ENCODE measurements at regions not wholly inside any gene's neighbourhood (a gene's known extent, or its start where the extent isn't known, plus 50 kb on each side); places are given as distances from the start of the nearest gene placed in this dataset.

DNA sequence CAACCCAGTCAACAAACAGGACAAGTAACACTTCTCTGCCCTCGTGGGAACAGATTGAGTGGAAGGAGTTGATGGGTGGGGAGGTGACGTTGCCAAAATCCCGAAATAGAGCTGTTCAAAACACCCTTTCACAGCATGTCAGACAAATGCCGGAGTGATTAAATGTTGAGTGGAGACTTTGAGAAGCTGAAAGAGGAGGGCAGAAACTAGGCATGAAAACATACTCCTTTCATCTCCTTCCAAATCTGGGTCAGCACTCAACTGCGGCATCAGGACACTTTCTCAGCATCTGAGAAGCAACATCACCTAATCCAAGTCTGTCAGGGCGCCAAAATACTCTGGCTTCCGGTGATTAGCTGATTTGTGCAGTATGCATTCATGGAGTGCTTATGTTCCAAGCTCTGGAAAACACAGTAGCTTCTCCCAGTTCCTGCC lies 51.5 kb upstream of the MRI1 start:
- H3K4me3 Mint-ChIP-seq, result no peak overlapping the region
- H3K4me1 Mint-ChIP-seq (ENCODE audit: low read depth), result no peaks in the 10 kb centered on the region
- DNase-seq (no peak), ATAC-seq (replicated peaks in 1 of 2) (no peak)
- peaks cover 1 to 3% of the 10 kb centered on the region in 2 donors for H3K9me3 Mint-ChIP-seq
- peaks cover 3 to 5% of the 10 kb centered on the region in 2 donors for H3K36me3 Mint-ChIP-seq (ENCODE audit: insufficient read depth in 2 of 2)
- H3K27ac Mint-ChIP-seq, result no peak overlapping the region
- peaks cover 9% of the 10 kb centered on the region for H3K27me3 Mint-ChIP-seq (ENCODE audit: low read depth)

DNA sequence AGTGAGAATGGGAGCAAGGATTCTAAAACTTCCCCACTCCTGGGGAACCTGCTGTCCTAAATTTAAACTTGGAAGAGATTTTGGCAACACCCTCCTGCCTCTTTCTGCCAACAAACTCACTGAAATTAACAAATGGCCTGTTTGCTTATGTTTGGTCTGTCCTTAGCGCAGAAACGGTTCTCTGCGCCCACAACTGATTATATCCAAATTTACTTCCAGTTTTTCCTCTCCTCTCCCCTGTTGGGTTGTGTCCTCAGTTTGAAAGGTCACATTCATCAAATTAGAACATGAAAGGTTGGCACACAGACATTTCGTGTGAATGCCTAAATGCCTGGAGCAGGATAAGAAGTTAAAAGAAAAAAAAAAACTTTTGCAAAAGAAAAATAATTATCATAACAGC lies 56.4 kb upstream of the MRI1 start:
- H3K9me3 Mint-ChIP-seq, result peaks cover 0 to 3% of the 10 kb centered on the region in 2 donors
- no peak overlapping the region for H3K4me3 Mint-ChIP-seq
- DNase-seq (no peak), ATAC-seq (replicated peaks in 1 of 2) (no peak)
- H3K27me3 Mint-ChIP-seq (ENCODE audit: low read depth), result peaks cover 5% of the 10 kb centered on the region
- H3K36me3 Mint-ChIP-seq (ENCODE audit: insufficient read depth in 2 of 2), result no peaks in the 10 kb centered on the region
- no peak overlapping the region for H3K27ac Mint-ChIP-seq
- H3K4me1 Mint-ChIP-seq (ENCODE audit: low read depth), result no peaks in the 10 kb centered on the region

- DNase-seq (no peak), ATAC-seq (replicated peaks in 1 of 2) (no peak)
- Mint-ChIP-seq H3K27me3 (ENCODE audit: low read depth) (peaks cover 16% of the 10 kb centered on the region), H3K27ac (no peak overlapping the region), H3K9me3 (peaks cover 0 to 3% of the 10 kb centered on the region in 2 donors), H3K4me1 (ENCODE audit: low read depth) (no peaks in the 10 kb centered on the region), H3K4me3 (no peak overlapping the region), H3K36me3 (ENCODE audit: insufficient read depth in 2 of 2) (peaks cover 3 to 7% of the 10 kb centered on the region in 2 donors)
Measured at GRCh38 chr19:13705928-13706447, 58.3 kb upstream of the MRI1 start.

DNA sequence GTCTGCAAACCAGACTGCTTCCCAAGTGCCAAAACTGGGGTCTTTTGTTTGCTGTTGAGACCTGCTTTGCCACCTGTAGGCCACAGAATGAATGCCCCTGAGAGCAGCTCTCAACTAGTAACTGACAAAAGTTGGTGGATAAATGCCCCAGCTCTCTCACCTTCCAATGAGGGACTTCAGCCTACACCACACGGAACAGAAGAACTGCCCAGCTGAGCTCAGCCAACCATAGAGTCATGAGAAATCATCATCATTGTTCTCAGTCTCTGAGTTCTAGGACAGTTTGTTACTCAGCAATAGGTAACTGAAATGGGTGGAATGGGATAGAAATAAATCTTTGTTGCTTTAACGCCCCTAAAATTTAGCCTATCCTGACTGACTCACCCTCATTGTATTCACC lies 59.1 kb upstream of the MRI1 start:
- peaks cover 3 to 7% of the 10 kb centered on the region in 2 donors for H3K36me3 Mint-ChIP-seq (ENCODE audit: insufficient read depth in 2 of 2)
- no peak overlapping the region for H3K4me3 Mint-ChIP-seq
- H3K27ac Mint-ChIP-seq, result no peak overlapping the region
- no peaks in the 10 kb centered on the region for H3K4me1 Mint-ChIP-seq (ENCODE audit: low read depth)
- H3K27me3 Mint-ChIP-seq (ENCODE audit: low read depth), result peaks cover 23% of the 10 kb centered on the region
- peaks cover 0 to 3% of the 10 kb centered on the region in 2 donors for H3K9me3 Mint-ChIP-seq
- DNase-seq, result no peak
- no peak for ATAC-seq (replicated peaks in 1 of 2)

DNA sequence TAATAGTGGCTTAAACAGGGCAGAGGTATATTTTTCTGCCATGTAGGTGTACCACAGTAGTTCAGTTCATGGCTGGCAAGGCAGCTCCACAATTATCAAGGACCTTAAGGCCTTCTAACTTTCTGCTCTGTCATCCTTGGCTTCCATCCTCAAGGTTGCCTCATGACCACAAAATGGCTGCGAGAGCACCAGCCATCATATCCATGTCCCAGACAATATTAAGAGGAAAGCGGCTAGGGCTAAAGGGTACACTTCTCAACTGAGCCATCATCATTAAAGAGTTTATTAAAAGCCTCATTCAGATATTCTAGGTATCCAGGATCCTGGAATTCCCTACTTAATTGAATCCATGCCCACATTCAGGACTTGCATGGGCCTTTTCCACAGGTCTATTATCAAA lies 62.7 kb upstream of the MRI1 start:
- ATAC-seq (replicated peaks in 1 of 2), result no peak

GRCh38 chr19:13700621-13701020 lies 63.7 kb upstream of the MRI1 start:
- Mint-ChIP-seq H3K4me3 (no peak overlapping the region), H3K27me3 (ENCODE audit: low read depth) (peaks cover 27% of the 10 kb centered on the region), H3K4me1 (ENCODE audit: low read depth) (no peaks in the 10 kb centered on the region), H3K27ac (no peak overlapping the region), H3K9me3 (peaks cover 0 to 1% of the 10 kb centered on the region in 2 donors), H3K36me3 (ENCODE audit: insufficient read depth in 2 of 2) (peaks cover 3 to 7% of the 10 kb centered on the region in 2 donors)
- ATAC-seq (replicated peaks in 1 of 2) (no peak), DNase-seq (no peak)

More for the DNA sequence above, 62.7 kb upstream of the MRI1 start:
- Mint-ChIP-seq H3K36me3 (ENCODE audit: insufficient read depth in 2 of 2) (peaks cover 3 to 7% of the 10 kb centered on the region in 2 donors), H3K27ac (no peak overlapping the region), H3K4me3 (no peak overlapping the region), H3K27me3 (ENCODE audit: low read depth) (peaks cover 27% of the 10 kb centered on the region), H3K9me3 (peaks cover 0 to 3% of the 10 kb centered on the region in 2 donors), H3K4me1 (ENCODE audit: low read depth) (no peaks in the 10 kb centered on the region)
- no peak for DNase-seq

DNA sequence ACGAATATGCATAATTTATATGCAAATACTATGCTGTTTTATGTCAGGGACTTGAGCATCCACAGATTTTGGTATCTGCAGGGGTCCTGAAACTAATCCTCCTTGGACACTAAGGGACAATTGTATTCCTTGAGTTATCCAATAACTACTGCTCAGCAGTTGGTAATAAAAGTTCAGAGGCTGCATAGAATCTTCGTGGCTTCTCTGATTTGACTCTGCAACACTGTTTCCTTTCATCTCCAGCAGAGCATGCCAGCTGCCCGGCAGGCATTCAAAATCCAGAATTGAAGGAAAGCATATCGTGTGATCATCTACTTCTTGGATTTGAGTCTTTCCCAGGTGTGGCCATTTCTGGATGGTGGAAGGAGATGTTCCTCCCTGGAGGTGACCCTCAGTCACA lies 64.5 kb upstream of the MRI1 start:
- Mint-ChIP-seq H3K36me3 (ENCODE audit: insufficient read depth in 2 of 2) (peaks cover 3 to 7% of the 10 kb centered on the region in 2 donors), H3K4me1 (ENCODE audit: low read depth) (no peaks in the 10 kb centered on the region), H3K27ac (no peak overlapping the region), H3K4me3 (no peak overlapping the region), H3K9me3 (peaks cover 0 to 1% of the 10 kb centered on the region in 2 donors), H3K27me3 (ENCODE audit: low read depth) (peaks cover 26% of the 10 kb centered on the region)
- ATAC-seq (replicated peaks in 1 of 2), result no peak
- no peak for DNase-seq

DNA sequence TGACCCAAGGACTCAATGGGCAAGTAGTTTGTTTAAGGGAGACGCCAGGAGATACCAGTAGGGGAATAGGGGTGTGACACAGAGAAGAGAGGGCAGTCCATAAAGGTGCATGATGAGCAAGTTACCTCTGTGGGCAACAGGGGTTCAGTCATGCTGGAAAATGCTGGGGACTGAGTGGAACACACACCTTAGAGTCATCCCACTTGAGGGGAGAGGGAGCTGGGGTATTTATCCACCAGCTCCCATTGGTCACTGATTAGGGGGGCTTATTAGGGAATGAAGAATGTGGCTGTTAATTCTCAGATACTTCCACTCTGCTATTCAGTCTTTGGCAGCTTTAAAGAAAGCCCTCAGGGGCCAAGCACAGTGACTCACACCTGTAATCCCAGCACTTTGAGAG lies 67.5 kb upstream of the MRI1 start:
- no peak overlapping the region for H3K27ac Mint-ChIP-seq
- H3K9me3 Mint-ChIP-seq, result no peaks in the 10 kb centered on the region
- no peaks in the 10 kb centered on the region for H3K4me1 Mint-ChIP-seq (ENCODE audit: low read depth)
- ATAC-seq (replicated peaks in 1 of 2) (no peak), DNase-seq (no peak)
- no peak overlapping the region for H3K4me3 Mint-ChIP-seq
- peaks cover 3 to 5% of the 10 kb centered on the region in 2 donors for H3K36me3 Mint-ChIP-seq (ENCODE audit: insufficient read depth in 2 of 2)
- H3K27me3 Mint-ChIP-seq (ENCODE audit: low read depth), result peaks cover 31% of the 10 kb centered on the region

- Mint-ChIP-seq H3K4me3 (no peak overlapping the region), H3K27me3 (ENCODE audit: low read depth) (peaks cover 13% of the 10 kb centered on the region), H3K4me1 (ENCODE audit: low read depth) (no peaks in the 10 kb centered on the region), H3K9me3 (no peaks in the 10 kb centered on the region), H3K36me3 (ENCODE audit: insufficient read depth in 2 of 2) (no peaks in the 10 kb centered on the region), H3K27ac (no peak overlapping the region)
- no peak for DNase-seq
- no peak for ATAC-seq (replicated peaks in 1 of 2)
Measured at GRCh38 chr19:13693889-13694288, 70.4 kb upstream of the MRI1 start.

DNA sequence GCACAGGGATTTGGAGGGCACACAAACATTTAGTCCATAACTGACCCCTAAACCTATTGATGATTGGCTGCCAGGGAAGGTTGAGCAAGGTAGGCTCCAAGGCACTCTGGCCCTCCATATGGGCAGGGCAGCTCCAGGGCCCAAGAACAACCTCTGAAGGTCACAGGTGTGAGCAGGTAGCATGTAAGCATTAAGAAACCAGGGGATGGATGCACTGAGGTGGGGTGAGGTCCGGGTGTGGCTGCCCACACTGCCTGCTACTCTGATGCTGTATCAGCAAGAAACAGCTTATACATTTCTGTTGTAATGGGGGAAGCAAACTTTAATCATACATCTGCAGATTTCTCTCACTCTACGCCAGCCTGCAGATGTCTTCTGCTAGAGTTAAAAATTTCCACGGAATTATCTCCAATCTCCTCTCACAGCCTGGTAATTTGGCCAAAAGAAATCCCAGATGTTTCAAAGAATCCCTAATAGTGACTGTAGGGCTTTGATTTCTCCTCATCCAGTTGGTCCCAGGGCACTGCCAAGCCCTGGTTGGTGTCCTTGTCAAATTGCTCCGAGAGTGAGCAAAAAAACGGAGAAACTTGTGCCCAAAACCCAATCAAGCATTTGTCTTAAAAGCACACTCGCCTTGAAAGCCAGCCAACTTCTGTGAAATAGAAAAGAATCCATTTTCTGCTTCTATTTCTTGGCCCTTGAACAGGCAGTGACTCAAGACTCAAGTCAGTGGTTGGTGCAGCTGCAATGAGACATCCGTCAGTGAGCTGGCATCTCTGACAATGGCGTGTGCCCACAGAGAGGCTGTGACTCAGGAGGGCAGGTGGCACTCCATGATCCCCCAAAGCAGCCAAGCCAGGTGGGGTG lies 72.5 kb upstream of the MRI1 start:
- DNase-seq (no peak), ATAC-seq (replicated peaks in 1 of 2) (peak in 1 of 2 donors; percentile 39)
- H3K27ac Mint-ChIP-seq, result no peak overlapping the region
- H3K9me3 Mint-ChIP-seq, result no peaks in the 10 kb centered on the region
- H3K4me3 Mint-ChIP-seq, result no peak overlapping the region
- peaks cover 13% of the 10 kb centered on the region for H3K27me3 Mint-ChIP-seq (ENCODE audit: low read depth)
- H3K36me3 Mint-ChIP-seq (ENCODE audit: insufficient read depth in 2 of 2), result no peaks in the 10 kb centered on the region
- H3K4me1 Mint-ChIP-seq (ENCODE audit: low read depth), result no peaks in the 10 kb centered on the region

DNA sequence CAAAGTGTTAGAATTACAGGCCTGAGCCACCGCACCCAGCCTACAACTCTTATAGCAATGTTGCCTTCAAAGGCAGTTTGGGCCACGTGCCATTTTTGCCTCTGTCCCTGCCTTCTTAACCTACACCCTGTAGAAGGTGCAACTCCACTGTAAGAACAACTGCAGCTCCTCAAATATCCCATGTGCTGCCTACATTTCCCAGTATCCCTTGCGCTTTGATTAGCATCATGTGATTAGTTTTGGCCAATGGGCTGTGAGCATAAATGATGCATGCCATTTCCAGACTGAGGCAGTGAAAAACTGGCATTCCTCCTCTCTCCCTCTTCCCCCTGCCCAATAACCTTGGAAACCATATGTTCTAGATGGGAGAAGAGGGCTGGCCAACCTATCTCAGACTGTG lies 75.2 kb upstream of the MRI1 start:
- H3K4me3 Mint-ChIP-seq, result no peak overlapping the region
- no peak overlapping the region for H3K27ac Mint-ChIP-seq
- peaks cover 8% of the 10 kb centered on the region for H3K27me3 Mint-ChIP-seq (ENCODE audit: low read depth)
- DNase-seq (peak in 1 of 2 donors; percentile 3), ATAC-seq (replicated peaks in 1 of 2) (no peak)
- no peaks in the 10 kb centered on the region for H3K9me3 Mint-ChIP-seq
- no peaks in the 10 kb centered on the region for H3K4me1 Mint-ChIP-seq (ENCODE audit: low read depth)
- no peaks in the 10 kb centered on the region for H3K36me3 Mint-ChIP-seq (ENCODE audit: insufficient read depth in 2 of 2)

- DNase-seq (no peak), ATAC-seq (replicated peaks in 1 of 2) (no peak)
- H3K9me3 Mint-ChIP-seq, result peaks cover 9% of the 10 kb centered on the region in 2 donors
- no peaks in the 10 kb centered on the region for H3K27me3 Mint-ChIP-seq (ENCODE audit: low read depth)
- H3K4me1 Mint-ChIP-seq (ENCODE audit: low read depth), result no peaks in the 10 kb centered on the region
- no peak overlapping the region for H3K27ac Mint-ChIP-seq
- H3K4me3 Mint-ChIP-seq, result no peak overlapping the region
- peaks cover 5 to 12% of the 10 kb centered on the region in 2 donors for H3K36me3 Mint-ChIP-seq (ENCODE audit: insufficient read depth in 2 of 2)
Measured at GRCh38 chr19:13684021-13684420, 80.3 kb upstream of the MRI1 start.

GRCh38 chr19:13681509-13681908 lies 82.8 kb upstream of the MRI1 start:
- Mint-ChIP-seq H3K9me3 (peaks cover 10 to 14% of the 10 kb centered on the region in 2 donors), H3K4me1 (ENCODE audit: low read depth) (no peaks in the 10 kb centered on the region), H3K27ac (no peak overlapping the region), H3K4me3 (no peak overlapping the region), H3K27me3 (ENCODE audit: low read depth) (no peaks in the 10 kb centered on the region), H3K36me3 (ENCODE audit: insufficient read depth in 2 of 2) (peaks cover 5 to 14% of the 10 kb centered on the region in 2 donors)
- DNase-seq (no peak), ATAC-seq (replicated peaks in 1 of 2) (no peak)
